ENCODE measurements at regions not wholly inside any gene's neighbourhood (a gene's known extent, or its start where the extent isn't known, plus 50 kb on each side); places are given as distances from the start of the nearest gene placed in this dataset.

DNA sequence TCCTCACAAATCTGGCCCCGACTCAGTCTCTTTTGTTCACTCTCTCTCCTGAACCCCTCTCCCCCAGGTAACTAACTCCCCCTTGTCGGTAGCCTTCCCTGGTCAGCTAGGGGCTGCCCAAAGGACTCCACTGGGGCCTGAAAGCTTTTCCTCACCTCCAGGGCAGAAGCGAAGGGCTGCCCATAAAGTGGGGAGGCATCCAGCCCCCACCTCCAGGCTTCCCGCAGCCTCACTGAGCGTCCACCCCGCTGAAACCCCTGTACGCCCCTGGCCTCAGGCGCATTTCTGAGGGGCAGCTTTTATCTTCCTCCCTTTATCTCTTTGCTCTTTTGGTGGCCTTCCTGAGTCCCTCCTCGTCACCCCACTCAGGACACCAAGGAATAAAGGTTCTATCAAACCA lies 249.3 kb downstream of the CYP26B1 start:
- no peak overlapping the region for H2BK15ac ChIP-seq (ENCODE audit: low read depth, poor library complexity, severe bottlenecking)

DNA sequence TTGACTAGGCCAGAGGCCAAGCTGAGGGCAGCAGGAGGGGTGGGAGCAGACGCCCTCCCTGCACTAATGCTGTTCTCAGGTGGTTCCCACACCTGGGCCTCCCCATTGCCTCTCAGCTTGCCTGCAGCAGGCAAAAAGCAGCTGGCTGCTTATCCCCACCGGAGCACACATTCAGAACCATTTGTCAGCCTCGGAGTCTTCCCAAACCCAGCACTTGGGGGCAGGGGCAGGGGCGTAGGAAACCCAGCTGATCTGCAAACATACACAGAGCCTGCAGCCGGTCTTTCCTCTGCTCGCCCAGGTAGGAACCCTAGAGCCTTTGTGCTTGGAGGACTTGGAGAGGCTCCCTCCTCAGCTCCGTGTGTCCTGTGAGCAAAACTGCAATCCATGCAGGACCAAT lies 249.8 kb downstream of the CYP26B1 start:
- H3K14ac ChIP-seq (ENCODE audit: low read length in 2 of 2), result no peak overlapping the region
- H3K4me1 ChIP-seq (ENCODE audit: control insufficient read depth, insufficient read depth, low read depth, low read length), result no peaks in the 10 kb centered on the region
- DNase-seq, result no peak
- H3K4me3 ChIP-seq (ENCODE audit: insufficient read depth in 1 of 2, low read depth in 1 of 2, low read length in 2 of 2), result no peak overlapping the region
- no peaks in the 10 kb centered on the region for H3K36me3 ChIP-seq (ENCODE audit: control insufficient read depth in 1 of 2, insufficient read depth in 2 of 2, low read depth in 1 of 2, low read length in 2 of 2)
- no peak overlapping the region for H3K4ac ChIP-seq (ENCODE audit: low read depth in 1 of 2, low read length in 2 of 2)
- no peak overlapping the region for H3K9ac ChIP-seq (ENCODE audit: low read length)
- no peak overlapping the region for H4K91ac ChIP-seq (ENCODE audit: low read length)
- H2AK5ac ChIP-seq (ENCODE audit: low read length, severe bottlenecking), result no peak overlapping the region
- H3K23ac ChIP-seq (ENCODE audit: low read length in 2 of 2), result no peak overlapping the region
- H4K8ac ChIP-seq (ENCODE audit: low read length), result no peak overlapping the region
- no peak overlapping the region for H2BK15ac ChIP-seq (ENCODE audit: low read depth, poor library complexity, severe bottlenecking)
- H2BK5ac ChIP-seq (ENCODE audit: low read depth, low read length, poor library complexity, severe bottlenecking), result no peak overlapping the region
- WGBS, result 79% methylated on average over 7 of the region's 7 CpGs
- H3K79me1 ChIP-seq (replicated peaks; ENCODE audit: low read length, poor library complexity, severe bottlenecking), result no peaks in the 10 kb centered on the region
- H3K4me2 ChIP-seq (ENCODE audit: low read length, poor library complexity, severe bottlenecking), result no peak overlapping the region
- peaks cover 3% of the 10 kb centered on the region for H3K9me3 ChIP-seq (ENCODE audit: control insufficient read depth, low read length)
- H3K18ac ChIP-seq (ENCODE audit: low read depth in 1 of 2, low read length in 2 of 2), result no peak overlapping the region
- H2BK120ac ChIP-seq (ENCODE audit: low read depth, low read length), result no peak overlapping the region
- no peak overlapping the region for H3K27ac ChIP-seq (ENCODE audit: low read length, poor library complexity, severe bottlenecking)
- peaks cover 4 to 36% of the 10 kb centered on the region in 2 experiments for H3K27me3 ChIP-seq (ENCODE audit: control insufficient read depth in 1 of 2, insufficient read depth in 1 of 2, low read length in 2 of 2)
- no peak overlapping the region for H2AFZ ChIP-seq (ENCODE audit: low read depth, low read length)
- H2BK12ac ChIP-seq (ENCODE audit: low read length in 2 of 2), result no peak overlapping the region

More for the DNA sequence above, 249.3 kb downstream of the CYP26B1 start:
- H3K27ac ChIP-seq (ENCODE audit: low read length, poor library complexity, severe bottlenecking), result no peak overlapping the region
- DNase-seq, result no peak
- no peak overlapping the region for H3K4me2 ChIP-seq (ENCODE audit: low read length, poor library complexity, severe bottlenecking)
- H3K4me1 ChIP-seq (ENCODE audit: control insufficient read depth, insufficient read depth, low read depth, low read length), result no peaks in the 10 kb centered on the region
- no peaks in the 10 kb centered on the region for H3K36me3 ChIP-seq (ENCODE audit: control insufficient read depth in 1 of 2, insufficient read depth in 2 of 2, low read depth in 1 of 2, low read length in 2 of 2)
- H4K91ac ChIP-seq (ENCODE audit: low read length), result no peak overlapping the region
- peaks cover 3% of the 10 kb centered on the region for H3K9me3 ChIP-seq (ENCODE audit: control insufficient read depth, low read length)
- H3K14ac ChIP-seq (ENCODE audit: low read length in 2 of 2), result no peak overlapping the region
- H3K27me3 ChIP-seq (ENCODE audit: control insufficient read depth in 1 of 2, insufficient read depth in 1 of 2, low read length in 2 of 2), result peaks cover 4 to 36% of the 10 kb centered on the region in 2 experiments
- H2BK120ac ChIP-seq (ENCODE audit: low read depth, low read length), result no peak overlapping the region
- H4K8ac ChIP-seq (ENCODE audit: low read length), result no peak overlapping the region
- no peak overlapping the region for H2BK12ac ChIP-seq (ENCODE audit: low read length in 2 of 2)
- no peak overlapping the region for H2AK5ac ChIP-seq (ENCODE audit: low read length, severe bottlenecking)
- H3K4me3 ChIP-seq (ENCODE audit: insufficient read depth in 1 of 2, low read depth in 1 of 2, low read length in 2 of 2), result no peak overlapping the region
- H3K4ac ChIP-seq (ENCODE audit: low read depth in 1 of 2, low read length in 2 of 2), result no peak overlapping the region
- H3K79me1 ChIP-seq (replicated peaks; ENCODE audit: low read length, poor library complexity, severe bottlenecking), result no peaks in the 10 kb centered on the region
- H3K9ac ChIP-seq (ENCODE audit: low read length), result no peak overlapping the region
- H3K23ac ChIP-seq (ENCODE audit: low read length in 2 of 2), result no peak overlapping the region
- no peak overlapping the region for H2AFZ ChIP-seq (ENCODE audit: low read depth, low read length)
- no peak overlapping the region for H3K18ac ChIP-seq (ENCODE audit: low read depth in 1 of 2, low read length in 2 of 2)
- H2BK5ac ChIP-seq (ENCODE audit: low read depth, low read length, poor library complexity, severe bottlenecking), result no peak overlapping the region
- WGBS, result 90% methylated on average over 9 of the region's 9 CpGs

DNA sequence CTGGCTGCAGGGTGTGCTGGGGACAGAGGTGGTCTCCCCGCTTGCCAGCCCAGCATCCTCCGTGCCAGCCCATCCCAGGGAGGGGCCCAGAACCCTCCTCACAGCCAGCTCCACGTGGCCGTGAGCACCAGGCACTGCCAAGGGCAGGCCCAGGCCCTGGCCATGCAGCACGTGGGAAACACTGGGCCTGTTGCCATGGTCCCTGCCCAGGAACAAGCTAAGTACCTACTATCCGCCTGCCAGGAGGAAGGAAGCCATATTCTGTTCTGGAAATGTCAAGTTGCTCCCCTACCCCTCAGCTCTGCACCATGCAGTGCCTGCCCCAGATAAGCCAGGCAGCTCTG lies 250.6 kb downstream of the CYP26B1 start:
- Histone ChIP-seq H3K9me3 (ENCODE audit: control insufficient read depth, low read length) (peaks cover 3% of the 10 kb centered on the region), H3K14ac (ENCODE audit: low read length in 2 of 2) (peak overlapping the region in 1 of 2 experiments; percentile 41), H4K8ac (ENCODE audit: low read length) (no peak overlapping the region), H3K27ac (ENCODE audit: low read length, poor library complexity, severe bottlenecking) (no peak overlapping the region), H3K27me3 (ENCODE audit: control insufficient read depth in 1 of 2, insufficient read depth in 1 of 2, low read length in 2 of 2) (peaks cover 4 to 36% of the 10 kb centered on the region in 2 experiments), H3K23ac (ENCODE audit: low read length in 2 of 2) (no peak overlapping the region), H2BK12ac (ENCODE audit: low read length in 2 of 2) (no peak overlapping the region), H4K91ac (ENCODE audit: low read length) (no peak overlapping the region), H3K18ac (ENCODE audit: low read depth in 1 of 2, low read length in 2 of 2) (no peak overlapping the region), H2AK5ac (ENCODE audit: low read length, severe bottlenecking) (no peak overlapping the region), H3K4me1 (ENCODE audit: control insufficient read depth, insufficient read depth, low read depth, low read length) (no peaks in the 10 kb centered on the region), H2BK120ac (ENCODE audit: low read depth, low read length) (no peak overlapping the region), H3K79me1 (replicated peaks; ENCODE audit: low read length, poor library complexity, severe bottlenecking) (no peaks in the 10 kb centered on the region), H2BK5ac (ENCODE audit: low read depth, low read length, poor library complexity, severe bottlenecking) (no peak overlapping the region), H3K36me3 (ENCODE audit: control insufficient read depth in 1 of 2, insufficient read depth in 2 of 2, low read depth in 1 of 2, low read length in 2 of 2) (no peaks in the 10 kb centered on the region), H3K4me3 (ENCODE audit: insufficient read depth in 1 of 2, low read depth in 1 of 2, low read length in 2 of 2) (no peak overlapping the region), H2BK15ac (ENCODE audit: low read depth, poor library complexity, severe bottlenecking) (no peak overlapping the region), H3K4ac (ENCODE audit: low read depth in 1 of 2, low read length in 2 of 2) (no peak overlapping the region), H2AFZ (ENCODE audit: low read depth, low read length) (no peak overlapping the region), H3K9ac (ENCODE audit: low read length) (no peak overlapping the region), H3K4me2 (ENCODE audit: low read length, poor library complexity, severe bottlenecking) (no peak overlapping the region)
- no peak for DNase-seq
- WGBS, result 89% methylated on average over 6 of the region's 6 CpGs

DNA sequence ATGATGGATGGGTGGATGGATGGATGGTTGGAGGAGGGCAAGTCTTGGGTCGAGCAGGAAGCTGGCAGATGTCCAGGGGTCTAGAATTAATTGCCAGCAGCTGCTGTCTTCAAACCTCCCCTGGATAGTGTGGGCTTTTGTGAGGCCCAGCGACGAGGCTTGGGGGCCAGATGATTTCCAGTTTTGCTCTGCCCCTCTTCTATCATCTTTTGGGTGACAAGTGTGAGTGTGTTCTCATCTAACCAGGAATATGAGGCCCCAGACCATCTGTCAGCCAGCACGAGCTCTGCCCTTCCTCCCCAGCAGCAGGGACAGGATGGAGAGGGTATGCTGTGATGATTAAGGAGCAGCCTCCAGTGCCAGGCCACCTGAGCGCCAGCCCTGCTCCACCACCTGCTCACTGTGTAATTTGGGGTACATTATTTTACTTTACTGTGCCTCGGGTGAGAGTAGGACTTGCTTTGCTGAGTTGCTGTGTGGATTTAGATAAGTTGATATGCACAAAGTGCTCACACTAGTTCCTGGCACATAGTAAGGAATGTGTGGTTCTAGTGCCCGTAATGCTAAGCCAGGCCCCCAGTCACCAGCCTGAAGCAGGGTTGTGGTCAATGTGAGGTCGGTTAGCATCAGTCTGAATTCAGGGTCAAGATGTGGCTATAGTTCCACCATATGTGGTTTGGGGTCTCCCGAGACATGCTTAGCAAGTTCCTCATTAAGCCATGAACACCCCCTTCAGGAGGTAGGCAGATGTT lies 251.1 kb downstream of the CYP26B1 start:
- no peaks in the 10 kb centered on the region for H3K4me1 ChIP-seq (ENCODE audit: control insufficient read depth, insufficient read depth, low read depth, low read length)
- no peak overlapping the region for H2AK5ac ChIP-seq (ENCODE audit: low read length, severe bottlenecking)
- no peak overlapping the region for H2BK12ac ChIP-seq (ENCODE audit: low read length in 2 of 2)
- DNase-seq, result no peak
- H2BK15ac ChIP-seq (ENCODE audit: low read depth, poor library complexity, severe bottlenecking), result no peak overlapping the region
- no peak overlapping the region for H3K9ac ChIP-seq (ENCODE audit: low read length)
- H2AFZ ChIP-seq (ENCODE audit: low read depth, low read length), result no peak overlapping the region
- H4K8ac ChIP-seq (ENCODE audit: low read length), result no peak overlapping the region
- no peak overlapping the region for H3K23ac ChIP-seq (ENCODE audit: low read length in 2 of 2)
- no peak overlapping the region for H3K4ac ChIP-seq (ENCODE audit: low read depth in 1 of 2, low read length in 2 of 2)
- peaks cover 4 to 36% of the 10 kb centered on the region in 2 experiments for H3K27me3 ChIP-seq (ENCODE audit: control insufficient read depth in 1 of 2, insufficient read depth in 1 of 2, low read length in 2 of 2)
- peak overlapping the region; percentile 7 for H4K91ac ChIP-seq (ENCODE audit: low read length)
- H3K4me2 ChIP-seq (ENCODE audit: low read length, poor library complexity, severe bottlenecking), result no peak overlapping the region
- peak overlapping the region in 1 of 2 experiments; percentile 41 for H3K14ac ChIP-seq (ENCODE audit: low read length in 2 of 2)
- WGBS, result 75% methylated on average over 9 of the region's 9 CpGs
- no peak overlapping the region for H2BK5ac ChIP-seq (ENCODE audit: low read depth, low read length, poor library complexity, severe bottlenecking)
- H2BK120ac ChIP-seq (ENCODE audit: low read depth, low read length), result no peak overlapping the region
- H3K27ac ChIP-seq (ENCODE audit: low read length, poor library complexity, severe bottlenecking), result no peak overlapping the region
- H3K79me1 ChIP-seq (replicated peaks; ENCODE audit: low read length, poor library complexity, severe bottlenecking), result no peaks in the 10 kb centered on the region
- no peaks in the 10 kb centered on the region for H3K36me3 ChIP-seq (ENCODE audit: control insufficient read depth in 1 of 2, insufficient read depth in 2 of 2, low read depth in 1 of 2, low read length in 2 of 2)
- H3K4me3 ChIP-seq (ENCODE audit: insufficient read depth in 1 of 2, low read depth in 1 of 2, low read length in 2 of 2), result no peak overlapping the region
- H3K9me3 ChIP-seq (ENCODE audit: control insufficient read depth, low read length), result peaks cover 3% of the 10 kb centered on the region
- H3K18ac ChIP-seq (ENCODE audit: low read depth in 1 of 2, low read length in 2 of 2), result no peak overlapping the region

Measured in mesenchymal stem cell (in vitro differentiated cells and primary cell).